HepG2 (cell line): ENCODE measurements at regions not wholly inside any gene's neighbourhood (a gene's known extent, or its start where the extent isn't known, plus 50 kb on each side); places are given as distances from the start of the nearest gene placed in this dataset.

ENCODE experiments used
- BRCA1 ChIP-seq: sonication (generic); formaldehyde crosslinking; IDR thresholded peaks from 2 replicates; pipeline ENCODE4 v1.4.0; 2020; ENCODE audit warnings: missing genetic modification reagents
- CAMTA2 ChIP-seq: sonication (generic); formaldehyde crosslinking; IDR thresholded peaks from 2 replicates; pipeline ENCODE4 v1.4.0; 2020; ENCODE audit warnings: mild to moderate bottlenecking, missing genetic modification reagents, borderline replicate concordance
- ELF1 ChIP-seq: sonication (generic); formaldehyde crosslinking; IDR thresholded peaks from 2 replicates; pipeline ENCODE4 v1.4.0; 2020; ENCODE audit warnings: missing genetic modification reagents
- HNF4G ChIP-seq, 2 experiments: sonication (generic) in 1 of 2; formaldehyde crosslinking in 1 of 2; IDR thresholded peaks; 2 replicates each; pipeline versions ENCODE4 v1.4.0 to v1.6.1; 2011 to 2020; ENCODE audit warnings: borderline replicate concordance in 2 of 2, low read depth in 2 of 2, mild to moderate bottlenecking in 2 of 2, low read length in 1 of 2, missing genetic modification reagents in 1 of 2, moderate library complexity in 1 of 2
- JUND ChIP-seq: sonication (generic); formaldehyde crosslinking; IDR thresholded peaks from 2 replicates; pipeline ENCODE4 v1.8.0; 2022; ENCODE audit warnings: mild to moderate bottlenecking, missing genetic modification reagents
- NR1H2 ChIP-seq: sonication (generic); formaldehyde crosslinking; IDR thresholded peaks from 2 replicates; pipeline ENCODE4 v1.8.1; 2022; ENCODE audit warnings: low read depth, missing genetic modification reagents, borderline replicate concordance
- POLR2AphosphoS5 ChIP-seq: IDR thresholded peaks from 2 replicates; pipeline ENCODE4 v1.6.1; 2012; ENCODE audit warnings: low read depth, low read length
- STAT5B ChIP-seq: sonication (generic); formaldehyde crosslinking; IDR thresholded peaks from 2 replicates; pipeline ENCODE4 v1.4.0; 2020; ENCODE audit warnings: missing genetic modification reagents
- ZFX ChIP-seq: sonication (generic); formaldehyde crosslinking; IDR thresholded peaks from 2 replicates; pipeline ENCODE4 v1.4.0; 2020; ENCODE audit warnings: mild to moderate bottlenecking, low read depth, missing genetic modification reagents, moderate library complexity
- ZNF773 ChIP-seq: sonication (generic); formaldehyde crosslinking; IDR thresholded peaks from 2 replicates; pipeline ENCODE4 v1.4.0; 2020; ENCODE audit warnings: missing genetic modification reagents, borderline replicate concordance
- TF ChIP-seq, protein P1 (sequence below): sonication (generic); formaldehyde crosslinking; IDR thresholded peaks from 2 replicates; pipeline ENCODE4 v1.5.0; 2020; ENCODE audit warnings: mild to moderate bottlenecking, missing genetic modification reagents, moderate library complexity
- TF ChIP-seq, protein P2 (sequence below): IDR thresholded peaks from 2 replicates; pipeline ENCODE4 v1.6.1; 2012; ENCODE audit warnings: inconsistent platforms

DNA sequence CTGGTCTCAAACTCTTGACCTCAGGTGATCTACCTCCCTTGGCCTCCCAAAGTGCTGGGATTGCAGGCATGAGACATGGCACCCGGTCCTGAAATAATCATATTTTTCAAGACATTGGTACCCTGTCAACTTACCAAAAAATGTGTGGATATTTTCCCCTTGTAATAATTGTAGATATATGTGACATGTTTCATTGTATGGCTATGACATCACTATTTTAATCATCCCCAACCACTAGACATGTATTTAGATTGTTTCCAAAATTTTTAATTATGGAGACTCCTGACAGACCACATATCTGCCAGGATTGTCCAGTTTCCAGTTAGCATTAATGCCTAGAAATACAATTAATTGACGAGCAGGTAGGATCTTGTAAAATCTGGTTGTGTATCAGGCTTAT lies 96.7 kb upstream of the NEGR1 start:
- TF ChIP-seq STAT5B, result no peak
- TF ChIP-seq JUND (CRISPR knock-in tag), result no peak
- TF ChIP-seq ZFX (CRISPR knock-in tag), result no peak
- TF ChIP-seq, protein P1, sequence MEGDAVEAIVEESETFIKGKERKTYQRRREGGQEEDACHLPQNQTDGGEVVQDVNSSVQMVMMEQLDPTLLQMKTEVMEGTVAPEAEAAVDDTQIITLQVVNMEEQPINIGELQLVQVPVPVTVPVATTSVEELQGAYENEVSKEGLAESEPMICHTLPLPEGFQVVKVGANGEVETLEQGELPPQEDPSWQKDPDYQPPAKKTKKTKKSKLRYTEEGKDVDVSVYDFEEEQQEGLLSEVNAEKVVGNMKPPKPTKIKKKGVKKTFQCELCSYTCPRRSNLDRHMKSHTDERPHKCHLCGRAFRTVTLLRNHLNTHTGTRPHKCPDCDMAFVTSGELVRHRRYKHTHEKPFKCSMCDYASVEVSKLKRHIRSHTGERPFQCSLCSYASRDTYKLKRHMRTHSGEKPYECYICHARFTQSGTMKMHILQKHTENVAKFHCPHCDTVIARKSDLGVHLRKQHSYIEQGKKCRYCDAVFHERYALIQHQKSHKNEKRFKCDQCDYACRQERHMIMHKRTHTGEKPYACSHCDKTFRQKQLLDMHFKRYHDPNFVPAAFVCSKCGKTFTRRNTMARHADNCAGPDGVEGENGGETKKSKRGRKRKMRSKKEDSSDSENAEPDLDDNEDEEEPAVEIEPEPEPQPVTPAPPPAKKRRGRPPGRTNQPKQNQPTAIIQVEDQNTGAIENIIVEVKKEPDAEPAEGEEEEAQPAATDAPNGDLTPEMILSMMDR (CRISPR knock-in tag), result no peak
- no peak for TF ChIP-seq NR1H2
- TF ChIP-seq ZNF773 (CRISPR knock-in tag), result no peak
- no peak for TF ChIP-seq HNF4G (IDR thresholded peaks at IDR 0.05; ENCODE audit: borderline replicate concordance, low read depth, low read length)
- TF ChIP-seq HNF4G (CRISPR knock-in tag; IDR thresholded peaks at IDR 0.05; ENCODE audit: borderline replicate concordance, low read depth), result no peak
- no peak for TF ChIP-seq CAMTA2 (CRISPR knock-in tag)
- TF ChIP-seq, protein P2, sequence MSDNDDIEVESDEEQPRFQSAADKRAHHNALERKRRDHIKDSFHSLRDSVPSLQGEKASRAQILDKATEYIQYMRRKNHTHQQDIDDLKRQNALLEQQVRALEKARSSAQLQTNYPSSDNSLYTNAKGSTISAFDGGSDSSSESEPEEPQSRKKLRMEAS, result no peak
- TF ChIP-seq ELF1 (CRISPR knock-in tag), result no peak
- TF ChIP-seq BRCA1 (CRISPR knock-in tag), result no peak
- no peak for TF ChIP-seq POLR2AphosphoS5
